ENCODE measurements at regions not wholly inside any gene's neighbourhood (a gene's known extent, or its start where the extent isn't known, plus 50 kb on each side); places are given as distances from the start of the nearest gene placed in this dataset.

DNA sequence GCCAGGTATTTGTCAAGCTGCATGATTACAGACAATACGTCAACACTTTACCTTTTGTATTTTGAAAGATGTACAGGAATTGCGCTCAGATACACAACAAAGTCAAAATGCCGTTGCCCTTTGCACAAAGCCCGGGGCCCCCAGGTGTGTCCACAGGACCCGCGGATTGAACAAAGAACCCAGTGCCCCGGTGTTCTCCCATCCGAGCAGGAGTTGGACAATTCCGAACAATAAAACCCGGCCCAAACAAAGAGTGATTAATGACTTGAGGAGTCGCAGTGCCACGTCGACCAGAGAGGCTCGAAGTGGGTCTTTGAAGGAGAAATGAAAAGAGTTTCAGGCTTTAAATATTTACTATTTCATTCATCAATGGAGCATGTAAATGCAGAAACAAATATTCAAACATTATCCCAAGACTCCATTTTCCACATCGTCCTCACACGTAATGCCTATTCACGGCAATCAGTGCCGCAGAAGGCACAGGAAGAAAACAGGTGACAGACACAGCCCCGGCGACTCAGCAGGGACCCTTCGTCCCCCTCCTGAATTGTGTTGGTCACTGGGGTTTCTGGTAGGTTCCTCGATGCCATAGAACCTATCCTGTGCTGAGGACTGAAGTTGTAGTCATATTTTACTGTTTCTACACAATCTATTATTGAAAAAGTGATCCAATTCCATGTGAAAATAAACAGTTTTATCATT lies 70.9 kb upstream of the MGMT start:
- no peak for DNase-seq (ENCODE audit: low read depth in 2 of 3, low spot score in 1 of 3)

GRCh38 chr10:129397198-129397974 lies 69.7 kb upstream of the MGMT start:
- DNase-seq (ENCODE audit: low read depth in 2 of 3, low spot score in 1 of 3) = no peak

DNA sequence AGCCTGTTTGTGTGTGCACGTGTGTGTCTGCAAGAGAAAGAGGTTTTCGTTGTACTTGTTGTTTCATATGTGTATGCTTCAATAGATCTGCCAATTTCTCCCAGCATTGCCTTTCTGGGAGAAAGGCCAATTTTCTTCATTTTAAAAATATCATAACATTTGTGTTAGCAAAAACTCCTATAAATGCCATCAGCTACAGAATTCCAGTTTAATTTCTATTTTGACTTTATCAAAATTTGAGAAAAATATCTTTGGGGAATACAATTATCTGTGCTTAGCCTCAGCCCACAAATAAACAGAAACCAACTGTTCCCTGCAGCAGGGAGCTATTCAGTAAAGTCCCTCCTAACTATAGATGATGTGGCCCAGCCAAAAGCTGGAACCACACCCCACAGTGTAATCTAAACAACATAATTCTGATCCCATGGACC lies 68.3 kb upstream of the MGMT start:
- no peak for DNase-seq (ENCODE audit: low read depth in 2 of 3, low spot score in 1 of 3)

DNA sequence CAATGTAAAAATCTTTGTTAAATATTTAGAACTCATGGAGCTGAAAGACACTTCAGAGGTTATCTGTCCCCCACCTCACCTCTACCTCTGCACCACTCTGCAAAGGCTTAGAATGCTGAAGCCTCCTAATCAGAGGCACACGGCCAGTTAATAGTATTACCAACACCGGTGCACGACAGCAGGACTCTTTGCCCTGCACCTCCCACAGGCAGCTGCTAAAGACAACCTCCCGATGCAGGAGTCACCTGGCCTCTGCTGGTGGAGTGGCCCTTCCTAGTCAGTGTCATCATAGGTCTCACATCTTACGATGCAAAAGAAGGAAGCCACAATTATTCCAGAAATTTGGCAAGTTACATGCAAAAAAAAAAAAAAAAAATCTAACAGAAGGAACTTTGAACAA lies 66.6 kb upstream of the MGMT start:
- DNase-seq (ENCODE audit: low read depth in 2 of 3, low spot score in 1 of 3) = no peak

- DNase-seq (ENCODE audit: low read depth in 2 of 3, low spot score in 1 of 3) = no peak
Measured at GRCh38 chr10:129402459-129402858, 64.6 kb upstream of the MGMT start.

DNA sequence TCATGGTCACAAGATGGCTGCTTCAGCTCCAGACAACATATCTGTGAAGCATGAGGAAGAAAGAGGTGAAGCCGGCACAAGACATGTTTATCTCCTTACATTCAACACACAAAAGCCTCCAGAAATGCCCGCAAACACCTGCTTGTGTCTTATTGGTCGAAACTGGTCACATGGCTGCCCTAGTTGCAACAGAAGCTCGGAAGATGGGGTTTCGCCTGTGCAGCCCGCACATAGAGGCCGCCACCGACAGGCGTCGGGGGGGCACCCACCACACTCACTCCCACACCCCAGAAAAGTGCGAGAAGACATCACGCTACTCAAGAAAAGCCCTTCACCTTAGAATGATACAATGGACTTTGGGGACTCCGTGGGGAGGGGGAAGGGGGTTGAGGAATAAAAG lies 63.0 kb upstream of the MGMT start:
- no peak for DNase-seq (ENCODE audit: low read depth in 2 of 3, low spot score in 1 of 3)

- DNase-seq (ENCODE audit: low read depth in 2 of 3, low spot score in 1 of 3) = no peak
Measured at GRCh38 chr10:129405389-129405788, 61.7 kb upstream of the MGMT start.

DNA sequence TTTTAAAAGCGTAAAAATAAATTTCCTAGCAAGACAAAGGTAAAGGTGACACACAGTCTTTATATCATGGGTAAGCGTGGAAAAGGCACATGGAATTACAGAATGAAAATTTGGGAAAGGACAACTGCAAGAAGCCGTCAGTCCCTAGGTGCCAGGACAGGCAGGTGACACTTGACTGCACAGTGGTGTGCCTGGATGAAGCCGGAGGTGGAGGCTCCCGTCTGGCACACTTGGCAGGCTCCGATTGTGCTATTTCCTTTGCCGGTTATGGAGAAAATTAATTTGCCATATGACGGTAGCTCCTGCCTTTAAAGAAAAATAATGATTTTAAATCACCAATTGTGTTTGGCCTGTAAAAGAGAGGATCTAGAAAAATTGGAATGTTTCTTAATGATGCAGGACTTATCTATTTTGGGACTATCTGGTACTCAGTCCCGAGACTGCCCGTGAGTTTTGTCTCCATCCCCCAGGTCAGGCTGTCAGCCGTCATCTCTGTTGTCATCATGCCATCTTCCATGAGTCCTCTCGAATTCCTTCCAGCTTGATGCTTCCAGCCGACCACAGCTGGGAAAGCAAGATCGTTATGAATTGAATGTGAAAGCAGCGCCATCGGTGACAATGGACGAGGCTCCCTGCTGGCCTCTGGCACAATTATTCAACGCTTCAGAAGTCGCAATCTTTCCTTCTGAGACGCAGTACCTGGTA lies 56.2 kb upstream of the MGMT start:
- no peak for DNase-seq (ENCODE audit: low read depth in 2 of 3, low spot score in 1 of 3)

DNA sequence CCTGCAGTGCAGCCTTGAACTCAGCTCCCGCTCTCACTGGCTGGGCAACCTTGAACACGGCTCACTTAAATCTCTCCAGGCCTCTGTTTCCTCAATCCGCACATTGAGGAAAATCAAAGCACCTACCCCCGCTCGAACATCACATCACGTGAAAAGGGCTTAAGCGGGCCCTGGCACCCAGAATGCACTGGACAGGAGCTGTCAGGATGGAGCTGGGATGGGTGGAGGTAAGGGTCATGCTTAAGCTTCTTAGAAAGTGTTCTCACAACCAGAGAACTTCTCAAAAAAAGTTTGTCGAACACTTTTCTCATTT lies 55.7 kb upstream of the MGMT start:
- no peak for DNase-seq (ENCODE audit: low read depth in 2 of 3, low spot score in 1 of 3)

- no peak for DNase-seq (ENCODE audit: low read depth in 2 of 3, low spot score in 1 of 3)
Measured at GRCh38 chr10:129411772-129412171, 55.3 kb upstream of the MGMT start.

DNA sequence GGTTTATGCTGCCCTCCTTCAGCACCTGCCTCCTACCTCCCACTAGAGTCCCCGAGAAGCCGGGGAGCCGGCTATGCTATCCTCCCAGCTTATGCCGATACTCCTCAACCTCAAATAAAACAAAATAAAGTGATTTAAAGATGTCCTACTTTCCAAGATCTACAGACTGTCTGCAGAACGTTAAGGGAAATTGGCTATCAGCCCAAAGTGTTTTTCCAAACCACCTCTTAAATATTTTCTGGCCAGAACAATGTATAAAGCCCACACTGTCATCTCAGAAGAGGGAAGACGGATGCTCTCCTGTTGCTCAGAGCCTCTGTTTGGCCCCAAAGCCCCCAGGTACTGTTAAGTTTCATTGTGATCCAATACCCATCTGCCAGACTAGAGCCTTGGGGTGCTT lies 54.0 kb upstream of the MGMT start:
- DNase-seq (ENCODE audit: low read depth in 2 of 3, low spot score in 1 of 3) = no peak

DNA sequence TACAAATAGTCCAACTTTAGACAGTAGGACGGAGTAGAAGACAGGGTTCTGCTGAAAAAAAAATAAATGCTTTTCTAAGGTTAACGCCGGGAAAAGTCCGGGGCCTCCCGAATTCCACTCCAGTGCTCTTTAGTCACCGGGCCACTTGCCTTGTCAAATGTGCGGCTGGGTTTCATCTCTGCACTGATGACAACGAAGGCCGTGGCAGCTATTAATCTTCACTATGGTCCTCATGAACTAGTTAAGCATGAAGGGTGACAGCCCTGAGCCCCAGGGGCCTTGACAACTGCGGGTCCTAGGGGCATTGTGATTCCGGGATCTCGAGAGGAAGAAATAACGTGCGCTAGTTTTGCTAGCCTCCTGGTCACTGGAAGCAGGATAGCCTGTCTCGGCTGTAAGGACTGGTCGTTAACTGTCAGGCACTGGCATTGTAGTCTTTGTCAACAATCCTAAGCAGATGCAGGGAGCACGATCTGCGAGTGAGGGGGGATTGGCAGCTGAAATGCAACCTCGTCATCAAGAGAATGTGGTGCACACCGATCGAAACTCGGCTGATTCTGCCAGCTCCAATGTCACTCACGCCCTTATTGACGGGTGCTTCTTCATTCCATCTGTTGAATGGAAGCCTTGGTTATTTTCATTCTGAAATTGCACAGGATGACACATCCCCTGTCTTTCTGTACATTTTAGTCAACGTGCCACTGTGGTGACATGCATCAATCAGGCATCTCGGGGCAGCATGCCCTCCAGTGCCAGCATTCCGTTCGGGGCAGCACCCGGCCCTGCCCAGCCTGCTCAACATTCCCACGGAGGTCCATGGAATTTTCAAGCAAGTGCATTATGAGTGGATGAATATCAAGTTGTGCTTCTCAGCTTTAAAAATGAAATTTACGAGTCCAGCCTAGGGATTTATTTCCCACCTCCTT lies 51.6 kb upstream of the MGMT start:
- no peak for DNase-seq (ENCODE audit: low read depth in 2 of 3, low spot score in 1 of 3)

GRCh38 chr10:129416155-129416554 lies 50.9 kb upstream of the MGMT start:
- DNase-seq (ENCODE audit: low read depth in 2 of 3, low spot score in 1 of 3) = no peak

- DNase-seq (ENCODE audit: low read depth in 2 of 3, low spot score in 1 of 3) = no peak
Measured at GRCh38 chr10:129416956-129417765, 49.9 kb upstream of the MGMT start.
